ENCODE measurements at regions not wholly inside any gene's neighbourhood (a gene's known extent, or its start where the extent isn't known, plus 50 kb on each side); places are given as distances from the start of the nearest gene placed in this dataset.

GRCh38 chr3:132818251-132818650 is 96.0 kb upstream of the NPHP3 start:
- no peak for DNase-seq

- no peak for DNase-seq
Measured at GRCh38 chr3:132817646-132818177, 95.5 kb upstream of the NPHP3 start.

- no peak for DNase-seq
Measured at GRCh38 chr3:132805071-132805470, 82.9 kb upstream of the NPHP3 start.

- no peak for DNase-seq
Measured at GRCh38 chr3:132804498-132804897, 82.3 kb upstream of the NPHP3 start.

GRCh38 chr3:132803889-132804288 is 81.7 kb upstream of the NPHP3 start:
- DNase-seq: no peak

- DNase-seq: no peak
Measured at GRCh38 chr3:132800958-132801357, 78.7 kb upstream of the NPHP3 start.

- DNase-seq: no peak
Measured at GRCh38 chr3:132790806-132791205, 68.6 kb upstream of the NPHP3 start.

GRCh38 chr3:132789959-132790358 is 67.8 kb upstream of the NPHP3 start:
- DNase-seq: no peak

GRCh38 chr3:132788301-132788671 is 66.1 kb upstream of the NPHP3 start:
- DNase-seq: peak; percentile 40

GRCh38 chr3:132787616-132788300 is 65.5 kb upstream of the NPHP3 start:
- peak; percentile 65 for DNase-seq

GRCh38 chr3:132786890-132787289 is 64.7 kb upstream of the NPHP3 start:
- no peak for DNase-seq

GRCh38 chr3:132785292-132785691 is 63.1 kb upstream of the NPHP3 start:
- DNase-seq: no peak

- no peak for DNase-seq
Measured at GRCh38 chr3:132784502-132785025, 62.4 kb upstream of the NPHP3 start.

GRCh38 chr3:132783152-132783551 is 60.9 kb upstream of the NPHP3 start:
- no peak for DNase-seq

GRCh38 chr3:132781922-132782321 is 59.7 kb upstream of the NPHP3 start:
- DNase-seq: no peak

- no peak for DNase-seq
Measured at GRCh38 chr3:132777171-132777570, 55.0 kb upstream of the NPHP3 start.

GRCh38 chr3:132773071-132773619 is 50.9 kb upstream of the NPHP3 start:
- DNase-seq: no peak

- no peak for DNase-seq
Measured at GRCh38 chr3:132772252-132772651, 50.0 kb upstream of the NPHP3 start.
